Epithelial cell of esophagus (primary cell): ENCODE measurements at regions not wholly inside any gene's neighbourhood (a gene's known extent, or its start where the extent isn't known, plus 50 kb on each side); places are given as distances from the start of the nearest gene placed in this dataset.

Experiments
- DNase-seq: peaks from one replicate; pipeline ENCODE4 v3.0.0; 2010; ENCODE audit warnings: low read depth
- H3K4me3 ChIP-seq: 2 replicates; pipeline ENCODE4 v1.5.1; 2011; ENCODE audit warnings: mild to moderate bottlenecking, low read length, control low read depth
- TF ChIP-seq, protein P1 (sequence below): IDR thresholded peaks from 2 replicates; pipeline ENCODE4 v1.5.1; 2011; ENCODE audit warnings: low read depth, mild to moderate bottlenecking, low read length, control low read depth, inconsistent platforms; ENCODE audit not compliant: insufficient read depth; ENCODE audit errors: missing control alignments

DNA sequence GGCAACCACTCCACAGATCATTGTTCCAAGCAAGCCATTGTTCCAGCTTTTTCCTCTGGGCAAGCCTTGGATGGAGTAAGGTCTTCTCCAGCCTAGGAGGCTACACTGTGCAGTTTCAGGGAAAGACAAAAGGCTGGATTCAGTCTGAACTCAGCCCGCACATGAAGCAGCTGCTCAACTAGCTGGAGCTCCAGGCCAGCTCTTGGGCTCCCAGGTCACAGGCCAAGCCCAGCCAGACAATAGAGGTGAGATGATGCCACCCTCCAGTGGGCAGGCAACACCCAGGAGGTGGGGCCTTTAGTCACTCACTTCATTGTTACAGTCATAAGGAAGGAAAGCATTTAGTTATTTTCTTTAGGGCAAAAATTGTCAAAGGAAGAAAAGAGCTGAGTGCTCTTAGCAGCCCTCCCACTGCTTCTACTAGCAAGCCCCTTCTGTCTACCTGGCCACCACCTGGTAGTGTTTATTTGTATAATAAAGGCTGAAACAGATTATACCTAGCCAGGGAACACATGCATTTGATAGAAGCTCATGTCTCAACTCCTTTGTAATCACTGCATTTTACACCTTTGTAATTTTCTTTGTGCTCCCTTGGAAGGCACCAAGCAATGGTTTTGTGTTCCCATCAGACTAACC is 253.4 kb downstream of the WDR11 start:
- H3K4me3 ChIP-seq, result no peak overlapping the region
- peak; percentile 54 for DNase-seq

DNA sequence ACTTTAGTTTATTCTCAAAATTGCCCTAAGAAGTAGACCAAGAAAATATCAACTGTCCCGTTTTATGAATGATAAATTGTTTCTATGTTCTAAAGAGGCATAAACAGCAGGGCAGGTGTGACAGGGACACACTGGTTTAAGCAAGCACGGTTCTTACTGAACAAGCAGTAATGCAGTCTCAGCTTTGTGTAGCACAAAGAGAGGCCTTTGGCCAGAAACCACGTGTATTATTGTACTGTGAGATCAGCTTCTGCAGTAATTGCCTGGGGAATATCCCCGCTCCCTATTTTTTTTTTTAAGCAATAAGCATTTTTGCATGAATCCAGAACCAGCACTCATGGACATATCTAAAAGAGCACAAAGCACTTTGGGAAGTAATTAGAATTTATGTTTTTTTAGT is 255.4 kb downstream of the WDR11 start:
- H3K4me3 ChIP-seq, result no peak overlapping the region
- TF ChIP-seq, protein P1, sequence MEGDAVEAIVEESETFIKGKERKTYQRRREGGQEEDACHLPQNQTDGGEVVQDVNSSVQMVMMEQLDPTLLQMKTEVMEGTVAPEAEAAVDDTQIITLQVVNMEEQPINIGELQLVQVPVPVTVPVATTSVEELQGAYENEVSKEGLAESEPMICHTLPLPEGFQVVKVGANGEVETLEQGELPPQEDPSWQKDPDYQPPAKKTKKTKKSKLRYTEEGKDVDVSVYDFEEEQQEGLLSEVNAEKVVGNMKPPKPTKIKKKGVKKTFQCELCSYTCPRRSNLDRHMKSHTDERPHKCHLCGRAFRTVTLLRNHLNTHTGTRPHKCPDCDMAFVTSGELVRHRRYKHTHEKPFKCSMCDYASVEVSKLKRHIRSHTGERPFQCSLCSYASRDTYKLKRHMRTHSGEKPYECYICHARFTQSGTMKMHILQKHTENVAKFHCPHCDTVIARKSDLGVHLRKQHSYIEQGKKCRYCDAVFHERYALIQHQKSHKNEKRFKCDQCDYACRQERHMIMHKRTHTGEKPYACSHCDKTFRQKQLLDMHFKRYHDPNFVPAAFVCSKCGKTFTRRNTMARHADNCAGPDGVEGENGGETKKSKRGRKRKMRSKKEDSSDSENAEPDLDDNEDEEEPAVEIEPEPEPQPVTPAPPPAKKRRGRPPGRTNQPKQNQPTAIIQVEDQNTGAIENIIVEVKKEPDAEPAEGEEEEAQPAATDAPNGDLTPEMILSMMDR, result no peak
- no peak for DNase-seq

More for the DNA sequence above, 253.4 kb downstream of the WDR11 start:
- TF ChIP-seq, protein P1, result no peak

DNA sequence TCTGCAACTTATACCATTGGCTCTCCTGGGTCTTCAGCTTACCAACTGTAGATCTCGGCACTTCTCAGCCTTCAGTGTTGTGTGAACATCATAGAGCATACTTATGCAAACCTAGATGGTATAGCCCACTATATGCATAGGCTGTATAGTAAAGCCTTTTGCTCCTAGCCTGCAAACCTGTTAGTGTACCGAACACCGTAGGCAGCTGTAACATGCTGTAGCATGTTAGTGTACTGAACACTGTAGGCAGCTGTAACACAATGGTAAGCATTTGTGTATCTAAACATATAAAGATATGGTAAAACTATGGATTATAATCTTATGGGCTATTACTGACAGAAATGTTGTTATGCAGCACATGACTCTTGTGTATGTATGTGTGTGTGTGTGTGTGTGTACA is 256.9 kb downstream of the WDR11 start:
- H3K4me3 ChIP-seq, result no peak overlapping the region
- peak; percentile 70 for DNase-seq
- TF ChIP-seq, protein P1, result no peak

DNA sequence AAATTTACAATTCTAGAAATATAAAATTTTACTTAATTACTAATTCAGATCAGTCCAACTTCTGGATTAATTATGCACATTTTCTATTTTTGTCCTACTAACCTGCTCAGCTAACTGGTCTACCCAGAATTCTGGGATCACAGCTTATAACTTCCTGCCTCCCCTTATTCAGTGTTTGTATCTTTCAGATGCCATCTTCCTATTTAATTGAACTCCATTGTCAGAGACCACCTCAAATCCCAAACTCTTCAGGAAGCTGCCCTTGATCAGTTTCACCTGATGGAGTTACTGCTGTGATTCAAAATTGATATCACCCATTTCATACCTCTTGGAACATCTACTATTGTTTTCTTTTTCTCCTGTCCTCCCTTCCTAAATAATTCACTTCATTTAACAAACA is 259.2 kb downstream of the WDR11 start:
- H3K4me3 ChIP-seq, result no peak overlapping the region
- TF ChIP-seq, protein P1, result no peak
- no peak for DNase-seq

DNA sequence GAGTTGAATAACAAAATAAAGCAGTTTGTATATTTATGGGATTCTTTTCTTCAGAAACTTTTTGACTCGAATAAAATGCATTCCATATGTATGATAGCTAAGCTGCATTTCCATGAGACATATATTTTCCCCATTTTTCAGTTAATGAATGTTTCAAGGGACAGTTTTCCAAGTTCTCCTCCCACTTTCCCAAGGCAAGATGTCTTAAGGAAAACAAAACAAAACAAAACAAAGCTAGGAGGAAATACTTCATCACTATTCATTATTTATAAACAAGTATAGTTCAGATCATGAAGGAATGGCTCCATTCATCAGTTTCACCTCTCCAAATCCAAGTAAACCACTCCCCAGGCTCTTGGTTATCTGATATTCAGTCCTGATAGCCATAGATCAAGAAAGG is 261.0 kb downstream of the WDR11 start:
- no peak for DNase-seq
- TF ChIP-seq, protein P1, result no peak
- H3K4me3 ChIP-seq, result no peak overlapping the region

DNA sequence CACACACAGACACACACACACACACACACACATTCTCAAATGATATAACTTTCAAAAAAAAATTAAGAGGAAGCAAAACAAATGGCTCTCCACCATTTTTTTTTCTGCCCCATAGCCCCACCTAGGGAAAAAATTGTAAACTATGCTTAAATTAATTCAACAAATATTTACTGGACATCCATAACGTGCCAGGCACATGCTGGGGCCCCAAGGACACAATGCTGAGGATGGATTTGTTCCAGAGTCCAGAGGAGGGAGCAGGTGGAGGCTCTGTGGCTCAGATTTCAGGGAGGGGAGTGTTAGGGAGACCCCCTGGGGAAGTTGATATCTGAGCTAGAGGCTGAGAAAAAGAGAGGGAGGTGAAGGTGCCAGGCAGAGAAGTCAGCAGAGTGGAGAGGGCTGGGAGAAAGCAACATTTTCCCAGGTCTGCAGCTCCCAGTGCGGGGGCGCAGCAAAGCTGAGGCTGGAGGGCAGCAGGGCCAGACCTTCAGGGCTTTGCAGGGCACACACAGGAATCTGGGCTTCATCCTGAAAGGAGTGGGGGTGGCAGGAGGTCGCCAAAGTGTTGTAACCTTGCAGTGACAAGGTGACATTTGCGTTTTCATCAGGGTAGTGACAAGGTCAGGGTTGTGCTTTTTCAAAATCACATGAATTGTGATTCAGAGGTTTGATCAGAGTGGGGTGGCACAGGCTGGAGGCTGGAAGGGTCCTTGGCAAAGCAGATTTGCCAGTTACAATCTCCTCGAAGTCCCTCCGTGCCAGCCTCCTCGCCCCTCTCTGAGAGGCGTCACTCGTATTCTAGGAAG is 261.6 kb downstream of the WDR11 start:
- TF ChIP-seq, protein P1, result no peak
- H3K4me3 ChIP-seq, result no peak overlapping the region
- peak; percentile 13 for DNase-seq

DNA sequence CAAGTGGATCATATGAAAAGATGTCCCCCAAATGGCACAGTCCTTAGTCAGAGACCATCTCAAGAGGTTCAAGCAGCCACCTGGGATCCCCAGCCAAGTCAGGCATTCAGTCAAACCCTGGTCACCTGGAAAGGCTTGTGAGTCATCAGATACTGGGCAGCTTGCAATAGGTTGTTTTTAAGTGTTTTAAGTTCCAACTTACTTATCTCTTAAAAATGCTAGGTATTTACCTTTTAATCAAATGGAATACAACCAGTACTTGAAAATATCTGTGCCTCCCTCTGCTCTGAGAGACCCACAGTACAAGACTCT is 262.2 kb downstream of the WDR11 start:
- H3K4me3 ChIP-seq, result no peak overlapping the region
- TF ChIP-seq, protein P1, result no peak
- DNase-seq, result peak; percentile 74
